Hepatocyte (in vitro differentiated cells): ENCODE measurements at regions not wholly inside any gene's neighbourhood (a gene's known extent, or its start where the extent isn't known, plus 50 kb on each side); places are given as distances from the start of the nearest gene placed in this dataset.
"Not testable (repeated sequence)": the region's sequence is repeated elsewhere in the genome, so short reads cannot be mapped to it uniquely, and the experiment has no call there.

Experiments used
- DNase-seq: peaks from one replicate; pipeline ENCODE4 v3.0.0-alpha.2; 2016; ENCODE audit warnings: low spot score
- H2AFZ ChIP-seq: fragments of 200-600 bp; sonication (generic); 2 replicates; pipeline ENCODE4 v1.6.0; 2016; ENCODE audit warnings: antibody characterized with exemption, mild to moderate bottlenecking
- H3K27ac ChIP-seq: fragments of 200-600 bp; sonication (generic); 2 replicates; pipeline ENCODE4 v1.5.1; 2016; ENCODE audit warnings: mild to moderate bottlenecking
- H3K27me3 ChIP-seq: fragments of 200-600 bp; sonication (generic); 2 replicates; pipeline ENCODE4 v1.6.1; 2016
- H3K36me3 ChIP-seq: fragments of 200-600 bp; sonication (generic); replicated peaks from 2 replicates; pipeline ENCODE4 v1.5.1; 2016; ENCODE audit warnings: low read depth; ENCODE audit not compliant: insufficient read depth
- H3K4me1 ChIP-seq: fragments of 200-600 bp; sonication (generic); 2 replicates; pipeline ENCODE4 v1.5.1; 2016; ENCODE audit warnings: mild to moderate bottlenecking, moderate library complexity; ENCODE audit not compliant: insufficient read depth
- H3K4me2 ChIP-seq: fragments of 200-600 bp; sonication (generic); 2 replicates; pipeline ENCODE4 v1.6.0; 2016
- H3K4me3 ChIP-seq: fragments of 200-600 bp; sonication (generic); 2 replicates; pipeline ENCODE4 v1.5.1; 2016; ENCODE audit warnings: mild to moderate bottlenecking
- H3K79me2 ChIP-seq: fragments of 200-600 bp; sonication (generic); 2 replicates; pipeline ENCODE4 v1.6.0; 2017; ENCODE audit warnings: mild to moderate bottlenecking
- H3K9me2 ChIP-seq: fragments of 200-600 bp; sonication (generic); replicated peaks from 2 replicates; pipeline ENCODE4 v1.6.0; 2017; ENCODE audit warnings: mild to moderate bottlenecking; ENCODE audit not compliant: insufficient read depth
- H3K9me3 ChIP-seq: fragments of 200-600 bp; sonication (generic); 2 replicates; pipeline ENCODE4 v1.5.1; 2016; ENCODE audit warnings: low read depth, mild to moderate bottlenecking
- H4K20me1 ChIP-seq: fragments of 200-600 bp; sonication (generic); 2 replicates; pipeline ENCODE4 v1.6.0; 2016; ENCODE audit warnings: mild to moderate bottlenecking; ENCODE audit not compliant: insufficient read depth, poor library complexity, severe bottlenecking
- EZH2 ChIP-seq: fragments of 200-600 bp; sonication (generic); IDR thresholded peaks from 2 replicates; pipeline ENCODE4 v1.6.1; 2016; ENCODE audit warnings: antibody characterized with exemption, mild to moderate bottlenecking, borderline replicate concordance
- EZH2phosphoT487 ChIP-seq: fragments of 200-600 bp; sonication (generic); IDR thresholded peaks from one replicate; pipeline ENCODE4 v1.6.1; 2018; ENCODE audit warnings: antibody characterized with exemption, mild to moderate bottlenecking, low read depth, moderate library complexity; ENCODE audit not compliant: unreplicated experiment, severe bottlenecking
- WGBS: methylation state at CpG from one replicate; pipeline ENCODE4 v1.1.6; 2016; ENCODE audit warnings: low lambda C conversion rate; ENCODE audit errors: missing lambda C conversion rate; 5-methylcytosine and 5-hydroxymethylcytosine counted together
- TF ChIP-seq, protein P1 (sequence below): fragments of 200-600 bp; sonication (generic); IDR thresholded peaks from 2 replicates; pipeline ENCODE4 v1.5.1; 2016; ENCODE audit warnings: antibody characterized with exemption, mild to moderate bottlenecking; ENCODE audit not compliant: poor library complexity

DNA sequence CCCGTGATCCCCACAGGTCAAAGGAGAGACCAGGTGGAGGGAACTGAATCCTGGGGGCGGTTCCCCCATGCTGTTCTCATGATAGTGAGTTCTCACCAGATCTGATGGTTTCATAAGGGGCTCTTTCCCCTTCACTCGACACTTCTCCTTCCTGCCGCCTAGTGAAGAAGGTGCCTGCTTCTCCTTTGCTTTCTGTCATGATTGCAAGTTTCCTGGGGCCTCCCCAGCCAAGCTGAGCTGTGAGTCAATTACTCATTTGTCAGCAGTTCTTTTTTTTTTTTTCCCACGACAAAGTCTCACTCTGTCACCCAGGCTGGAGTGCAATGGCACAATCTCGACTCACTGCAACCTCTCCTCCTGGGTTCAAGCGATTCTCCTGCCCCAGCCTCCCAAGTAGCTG is 1530.4 kb downstream of the BRD1 start:
- Histone ChIP-seq H3K79me2 (no peaks in the 10 kb centered on the region), H2AFZ (no peak overlapping the region), H4K20me1 (no peaks in the 10 kb centered on the region), H3K27ac (no peak overlapping the region), H3K36me3 (no peaks in the 10 kb centered on the region), H3K4me2 (no peak overlapping the region), H3K9me2 (no peaks in the 10 kb centered on the region), H3K9me3 (no peaks in the 10 kb centered on the region), H3K27me3 (no peaks in the 10 kb centered on the region), H3K4me1 (no peaks in the 10 kb centered on the region), H3K4me3 (no peak overlapping the region)
- WGBS: 77% methylated on average over 7 of the region's 7 CpGs
- DNase-seq: no peak
- TF ChIP-seq, protein P1, sequence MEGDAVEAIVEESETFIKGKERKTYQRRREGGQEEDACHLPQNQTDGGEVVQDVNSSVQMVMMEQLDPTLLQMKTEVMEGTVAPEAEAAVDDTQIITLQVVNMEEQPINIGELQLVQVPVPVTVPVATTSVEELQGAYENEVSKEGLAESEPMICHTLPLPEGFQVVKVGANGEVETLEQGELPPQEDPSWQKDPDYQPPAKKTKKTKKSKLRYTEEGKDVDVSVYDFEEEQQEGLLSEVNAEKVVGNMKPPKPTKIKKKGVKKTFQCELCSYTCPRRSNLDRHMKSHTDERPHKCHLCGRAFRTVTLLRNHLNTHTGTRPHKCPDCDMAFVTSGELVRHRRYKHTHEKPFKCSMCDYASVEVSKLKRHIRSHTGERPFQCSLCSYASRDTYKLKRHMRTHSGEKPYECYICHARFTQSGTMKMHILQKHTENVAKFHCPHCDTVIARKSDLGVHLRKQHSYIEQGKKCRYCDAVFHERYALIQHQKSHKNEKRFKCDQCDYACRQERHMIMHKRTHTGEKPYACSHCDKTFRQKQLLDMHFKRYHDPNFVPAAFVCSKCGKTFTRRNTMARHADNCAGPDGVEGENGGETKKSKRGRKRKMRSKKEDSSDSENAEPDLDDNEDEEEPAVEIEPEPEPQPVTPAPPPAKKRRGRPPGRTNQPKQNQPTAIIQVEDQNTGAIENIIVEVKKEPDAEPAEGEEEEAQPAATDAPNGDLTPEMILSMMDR: no peak

DNA sequence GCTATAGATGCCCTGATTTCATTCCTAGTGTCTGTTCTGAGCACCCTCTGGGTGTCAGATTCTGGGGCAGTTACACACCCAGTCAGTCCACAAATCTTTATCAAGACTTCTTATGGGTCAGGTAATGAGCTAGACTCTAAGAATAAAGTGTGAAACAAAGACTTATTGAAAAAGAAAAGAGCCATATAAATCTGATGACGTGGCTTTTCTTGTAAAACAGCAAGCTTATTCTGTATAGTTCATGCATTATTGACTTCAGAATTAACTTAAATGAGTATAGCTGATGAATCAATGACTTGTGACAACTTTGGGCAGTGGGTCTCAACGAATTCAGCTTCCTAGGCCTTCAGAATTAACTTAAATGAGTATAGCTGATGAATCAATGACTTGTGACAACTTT is 1527.5 kb downstream of the TBC1D22A start:
- not testable (repeated sequence) for H3K36me3 ChIP-seq, H3K79me2 ChIP-seq, H3K9me3 ChIP-seq, H3K9me2 ChIP-seq, H3K27ac ChIP-seq, DNase-seq, H2AFZ ChIP-seq, H3K4me1 ChIP-seq, H3K4me2 ChIP-seq, H3K4me3 ChIP-seq, H3K27me3 ChIP-seq, H4K20me1 ChIP-seq
- WGBS: 70% methylated on average over 2 of the region's 2 CpGs

DNA sequence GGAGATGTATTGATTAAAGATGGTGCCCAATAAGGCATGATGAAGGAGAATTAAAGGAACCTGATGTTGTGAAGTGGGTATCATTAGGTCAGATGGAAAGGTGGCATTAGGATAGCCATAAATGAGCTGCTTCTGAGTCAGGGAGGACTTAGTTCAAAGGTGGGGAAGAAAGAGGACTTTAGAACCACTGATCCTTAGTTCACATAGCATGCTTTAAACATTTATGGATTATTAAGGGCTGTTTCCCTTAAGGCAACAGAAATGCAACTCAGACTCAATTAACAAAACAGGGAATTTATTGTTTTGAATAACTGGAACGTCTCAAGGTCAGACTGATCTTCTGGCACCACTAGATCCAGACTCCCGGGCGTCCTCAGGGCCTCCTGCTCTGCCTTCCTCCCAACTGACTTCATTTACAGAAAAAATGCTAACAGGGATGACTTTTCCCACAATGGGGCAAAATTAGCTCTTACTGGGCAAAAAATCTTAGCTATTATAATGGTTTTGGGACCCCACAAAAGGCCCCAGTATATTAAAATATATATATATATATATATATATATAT is 1526.0 kb downstream of the TBC1D22A start:
- Histone ChIP-seq H3K27ac (no peak overlapping the region), H3K4me3 (no peak overlapping the region), H3K9me3 (no peaks in the 10 kb centered on the region), H2AFZ (no peak overlapping the region), H3K4me1 (no peaks in the 10 kb centered on the region), H3K4me2 (no peak overlapping the region), H4K20me1 (no peaks in the 10 kb centered on the region), H3K36me3 (no peaks in the 10 kb centered on the region), H3K79me2 (no peaks in the 10 kb centered on the region), H3K27me3 (peaks cover 2% of the 10 kb centered on the region), H3K9me2 (no peaks in the 10 kb centered on the region)
- no peak for DNase-seq
- 60% methylated on average over 3 of the region's 3 CpGs for WGBS
- no peak for TF ChIP-seq EZH2phosphoT487
- TF ChIP-seq, protein P1: no peak
- no peak for TF ChIP-seq EZH2

- Histone ChIP-seq H3K4me2 (no peak overlapping the region), H3K4me1 (no peaks in the 10 kb centered on the region), H3K4me3 (no peak overlapping the region), H2AFZ (no peak overlapping the region), H3K27ac (no peak overlapping the region), H3K27me3 (peaks cover 2% of the 10 kb centered on the region), H3K79me2 (no peaks in the 10 kb centered on the region), H4K20me1 (no peaks in the 10 kb centered on the region), H3K9me2 (no peaks in the 10 kb centered on the region), H3K36me3 (no peaks in the 10 kb centered on the region), H3K9me3 (no peaks in the 10 kb centered on the region)
- no peak for DNase-seq
- 52% methylated on average over 5 of the region's 5 CpGs for WGBS
- TF ChIP-seq, protein P1: no peak
- no peak for TF ChIP-seq EZH2phosphoT487
- no peak for TF ChIP-seq EZH2
These were observed 1524.6 kb downstream of the TBC1D22A start for GRCh38 chr22:48287031-48287430.
